Gastrocnemius medialis (tissue), 4 donors: ENCODE measurements at regions not wholly inside any gene's neighbourhood (a gene's known extent, or its start where the extent isn't known, plus 50 kb on each side); places are given as distances from the start of the nearest gene placed in this dataset.

Experiments used
- ATAC-seq, 2 donors: fragments of 150-250 bp; one replicate each; pipeline ENCODE4 v1.9.1; 2016
- DNase-seq, 2 donors: peaks; one replicate each; pipeline ENCODE4 v3.0.0-alpha.2; 2019
- H3K27ac ChIP-seq, 4 donors: fragments of 200-600 bp; sonication (generic); 1 replicate in 1 of 4; 2 replicates in 3 of 4; pipeline ENCODE4 v1.5.1; 2016 to 2018; ENCODE audit warnings: mild to moderate bottlenecking in 2 of 4, moderate library complexity in 1 of 4
- H3K27me3 ChIP-seq, 3 donors: fragments of 200-600 bp; sonication (generic) in 2 of 3; 1 replicate in 1 of 3; 2 replicates in 2 of 3; pipeline versions ENCODE4 v1.5.1 to v1.6.0; 2016 to 2019; ENCODE audit warnings: mild to moderate bottlenecking in 1 of 3, moderate library complexity in 1 of 3
- H3K36me3 ChIP-seq, 2 donors: fragments of 200-600 bp; sonication (generic) in 1 of 2; one replicate each; pipeline ENCODE4 v1.5.1; 2017 to 2018
- H3K4me1 ChIP-seq, 2 donors: fragments of 200-600 bp; sonication (generic) in 1 of 2; one replicate each; pipeline ENCODE4 v1.5.1; 2016 to 2017; ENCODE audit warnings: mild to moderate bottlenecking in 2 of 2
- H3K4me3 ChIP-seq, 4 donors: fragments of 200-600 bp; sonication (generic) in 3 of 4; 1 replicate in 1 of 4; 2 replicates in 3 of 4; pipeline ENCODE4 v1.5.1; 2016 to 2019; ENCODE audit warnings: mild to moderate bottlenecking in 2 of 4
- H3K9me3 ChIP-seq, 3 donors: fragments of 200-600 bp; sonication (generic) in 2 of 3; 1 replicate in 1 of 3; 2 replicates in 2 of 3; pipeline ENCODE4 v1.5.1; 2016 to 2019
- CTCF ChIP-seq, 5 experiments: fragments of 450-650 bp in 3 of 5; fragments of 200-600 bp in 2 of 5; sonication (generic) in 2 of 5; IDR thresholded peaks in 4 of 5; conservative IDR thresholded peaks in 1 of 5; 1 replicate in 4 of 5; 2 replicates in 1 of 5; pipeline ENCODE4 v1.5.1; 2016 to 2019; ENCODE audit warnings: antibody characterized with exemption in 5 of 5, mild to moderate bottlenecking in 3 of 5, moderate library complexity in 3 of 5
- POLR2A ChIP-seq, 2 donors: fragments of 450-650 bp; IDR thresholded peaks; one replicate each; pipeline ENCODE4 v1.6.1; 2017; ENCODE audit warnings: antibody characterized with exemption in 2 of 2, mild to moderate bottlenecking in 2 of 2, moderate library complexity in 2 of 2
- in situ Hi-C, 4 donors: fragments of 200-750 bp; cut with MboI; loops; one replicate each; pipeline versions ENCODE4 v1.15.0 to v1.8.0; 2017; ENCODE audit warnings: low sequenced_read_pairs in 4 of 4
- intact Hi-C: fragments of 100-400 bp; cut with DNase I; formaldehyde crosslinking; loops from one replicate; pipeline ENCODE4 v1.15.1; 2023; ENCODE audit warnings: low total_unique reads

- Histone ChIP-seq H3K4me3 (no peak overlapping the region), H3K27me3 (no peaks in the 10 kb centered on the region), H3K9me3 (no peaks in the 10 kb centered on the region), H3K27ac (no peak overlapping the region), H3K4me1 (no peaks in the 10 kb centered on the region), H3K36me3 (peaks cover 0 to 24% of the 10 kb centered on the region in 2 donors)
- no peak for TF ChIP-seq POLR2A (IDR thresholded peaks at IDR 0.05)
- no peak for TF ChIP-seq CTCF (IDR thresholded peaks at IDR 0.05 in 4 of 5, conservative IDR thresholded peaks at IDR 0.05 in 1 of 5)
- in situ Hi-C loops: no loop called here
- ATAC-seq: no peak
- no peak for DNase-seq
- intact Hi-C loops: no loop called here
These were observed 78.5 kb downstream of the DOP1B start for GRCh38 chr21:36235058-36235582.

GRCh38 chr21:36236052-36236730, 79.6 kb downstream of the DOP1B start:
- Histone ChIP-seq H3K36me3 (peaks cover 0 to 16% of the 10 kb centered on the region in 2 donors), H3K27me3 (no peaks in the 10 kb centered on the region), H3K27ac (no peak overlapping the region), H3K4me3 (no peak overlapping the region), H3K4me1 (no peaks in the 10 kb centered on the region), H3K9me3 (no peaks in the 10 kb centered on the region)
- no peak for DNase-seq
- in situ Hi-C loops: no loop called here
- no peak for ATAC-seq
- intact Hi-C loops: no loop called here
- TF ChIP-seq POLR2A (IDR thresholded peaks at IDR 0.05): no peak
- no peak for TF ChIP-seq CTCF (IDR thresholded peaks at IDR 0.05 in 4 of 5, conservative IDR thresholded peaks at IDR 0.05 in 1 of 5)

GRCh38 chr21:36237441-36237840, 80.8 kb downstream of the DOP1B start:
- Histone ChIP-seq H3K36me3 (peaks cover 0 to 12% of the 10 kb centered on the region in 2 donors), H3K27ac (no peak overlapping the region), H3K4me1 (no peaks in the 10 kb centered on the region), H3K27me3 (no peaks in the 10 kb centered on the region), H3K9me3 (no peaks in the 10 kb centered on the region), H3K4me3 (no peak overlapping the region)
- no peak for TF ChIP-seq POLR2A (IDR thresholded peaks at IDR 0.05)
- TF ChIP-seq CTCF (IDR thresholded peaks at IDR 0.05 in 4 of 5, conservative IDR thresholded peaks at IDR 0.05 in 1 of 5): no peak
- in situ Hi-C loops (no loop called here), intact Hi-C loops (no loop called here)
- no peak for DNase-seq
- ATAC-seq: no peak

- no peak overlapping the region for H3K27ac ChIP-seq
- TF ChIP-seq POLR2A (IDR thresholded peaks at IDR 0.05) (no peak), CTCF (IDR thresholded peaks at IDR 0.05 in 4 of 5, conservative IDR thresholded peaks at IDR 0.05 in 1 of 5) (no peak)
- no peak overlapping the region for H3K4me3 ChIP-seq
- intact Hi-C loops (no loop called here), in situ Hi-C loops (no loop called here)
- H3K36me3 ChIP-seq: peaks cover 0 to 6% of the 10 kb centered on the region in 2 donors
- H3K9me3 ChIP-seq: no peaks in the 10 kb centered on the region
- H3K27me3 ChIP-seq: no peaks in the 10 kb centered on the region
- H3K4me1 ChIP-seq: no peaks in the 10 kb centered on the region
- DNase-seq: no peak
- ATAC-seq: no peak
These were observed 80.4 kb upstream of the MORC3 start for GRCh38 chr21:36239585-36239984.
